Dermis blood vessel endothelial cell (primary cell): ENCODE measurements at regions not wholly inside any gene's neighbourhood (a gene's known extent, or its start where the extent isn't known, plus 50 kb on each side); places are given as distances from the start of the nearest gene placed in this dataset.
A peak's percentile ranks its signal among the peaks of the same experiment; 100 is the strongest.

Source experiments
- DNase-seq: peaks from one replicate; pipeline ENCODE4 v3.0.0; 2010

DNA sequence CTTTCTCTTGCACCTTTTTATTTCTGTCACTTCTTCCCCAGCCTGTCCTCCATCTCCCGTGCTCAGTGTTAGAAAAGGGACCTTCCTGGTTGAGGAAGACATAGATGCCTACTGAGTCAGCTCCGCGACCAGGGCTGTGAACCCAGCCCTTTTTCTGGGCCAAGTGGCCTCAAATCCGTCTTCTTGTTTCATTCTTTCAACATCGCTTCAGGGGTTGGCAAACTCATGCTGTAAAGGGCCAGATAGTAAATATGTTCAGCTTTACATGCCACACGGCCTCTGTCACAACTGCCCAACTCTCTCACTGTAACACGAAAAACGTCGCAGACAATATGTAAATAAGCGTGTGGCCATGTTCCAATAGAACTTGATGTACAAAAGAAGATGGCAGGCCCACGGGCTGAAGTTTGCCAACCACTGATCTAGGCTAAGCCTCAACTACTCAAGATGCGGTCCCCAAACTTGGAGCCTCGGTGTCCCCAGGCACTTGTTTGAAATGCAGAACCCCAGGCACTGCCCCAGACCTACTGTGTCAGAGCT is 338.4 kb downstream of the MN1 start:
- DNase-seq = no peak

DNA sequence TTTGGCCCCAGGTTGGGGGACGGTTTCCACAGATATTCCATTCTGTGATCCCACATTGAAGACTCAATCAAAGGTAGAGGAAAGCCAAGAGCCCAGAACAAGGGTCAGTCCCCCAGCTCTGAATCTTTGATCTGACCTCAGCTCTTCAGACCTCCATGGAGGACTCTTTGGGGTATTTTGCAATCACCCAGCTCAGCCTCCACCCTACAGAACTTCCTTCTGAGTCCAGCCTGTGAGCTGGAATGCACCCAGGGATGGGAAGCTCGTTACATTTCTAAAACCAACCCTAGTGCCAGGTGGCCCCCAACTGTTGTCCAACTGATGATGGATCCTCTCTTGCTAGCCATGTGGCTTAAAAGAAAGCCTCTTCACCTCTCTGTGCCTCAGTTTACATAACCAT is 335.3 kb downstream of the MN1 start:
- no peak for DNase-seq

GRCh38 chr22:27466778-27467438 is 334.6 kb downstream of the MN1 start:
- DNase-seq = no peak

GRCh38 chr22:27467711-27468110 is 333.8 kb downstream of the MN1 start:
- no peak for DNase-seq

GRCh38 chr22:27468712-27469111 is 332.8 kb downstream of the MN1 start:
- DNase-seq = no peak

GRCh38 chr22:27470169-27470772 is 331.3 kb downstream of the MN1 start:
- no peak for DNase-seq

DNA sequence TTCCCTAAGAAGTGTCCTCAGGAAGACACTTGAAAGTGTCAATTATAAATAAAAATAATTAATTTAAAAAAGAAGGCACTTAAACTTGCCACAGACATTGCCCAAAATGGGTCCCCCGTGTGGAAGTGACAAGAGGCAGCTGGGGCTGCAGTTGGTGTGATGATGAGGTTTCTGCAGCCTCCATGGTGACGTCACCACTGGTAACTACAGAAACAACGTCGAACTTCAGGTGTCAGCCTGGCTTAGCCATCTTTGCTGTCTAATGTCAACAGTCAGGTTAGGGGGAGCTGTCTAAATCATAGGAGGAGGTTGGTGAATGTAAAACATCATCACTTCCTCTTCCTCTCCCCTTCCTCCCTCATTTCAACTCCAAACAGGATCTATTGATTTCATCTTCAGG is 328.6 kb downstream of the MN1 start:
- DNase-seq = no peak

DNA sequence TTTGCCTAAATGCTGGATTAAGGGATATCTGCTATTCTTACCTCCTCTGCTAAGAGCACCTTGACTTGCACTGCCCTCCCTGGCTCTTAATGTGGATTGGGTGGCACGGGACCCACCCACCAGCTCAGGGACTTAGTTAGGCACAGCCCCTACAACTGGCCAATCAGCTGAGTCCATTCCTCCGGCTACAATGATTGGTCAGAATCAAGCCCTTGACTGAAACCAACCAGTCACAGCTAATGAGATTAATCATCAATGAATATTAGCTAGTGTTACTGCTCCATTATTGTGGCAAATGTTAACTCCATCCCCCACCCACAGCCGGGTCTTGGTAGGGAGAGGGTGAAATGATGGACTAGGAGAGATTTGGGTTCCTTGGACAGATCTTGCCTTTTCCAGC is 328.0 kb downstream of the MN1 start:
- DNase-seq = no peak

DNA sequence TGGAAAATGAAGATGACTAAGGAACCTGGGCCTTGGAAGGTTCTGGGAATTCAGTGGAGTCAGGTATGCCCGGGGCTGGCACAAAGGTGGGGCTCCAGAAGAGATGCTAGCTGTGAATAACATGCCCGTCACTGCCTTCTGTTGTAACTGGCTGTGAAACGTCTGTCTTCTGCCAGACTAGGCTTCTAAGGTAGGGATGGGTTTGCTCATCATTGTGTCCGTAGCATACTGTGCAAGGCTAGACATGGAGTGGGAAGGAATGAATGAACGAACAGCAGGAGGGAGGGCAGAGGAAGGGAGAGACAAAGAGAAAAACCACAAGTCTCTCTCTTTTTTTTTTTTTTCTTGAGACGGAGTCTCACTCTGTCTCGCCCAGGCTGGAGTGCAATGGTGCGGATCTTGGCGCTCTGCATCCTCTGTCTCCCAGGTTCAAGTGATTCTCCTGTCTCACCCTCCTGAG is 327.4 kb downstream of the MN1 start:
- no peak for DNase-seq

DNA sequence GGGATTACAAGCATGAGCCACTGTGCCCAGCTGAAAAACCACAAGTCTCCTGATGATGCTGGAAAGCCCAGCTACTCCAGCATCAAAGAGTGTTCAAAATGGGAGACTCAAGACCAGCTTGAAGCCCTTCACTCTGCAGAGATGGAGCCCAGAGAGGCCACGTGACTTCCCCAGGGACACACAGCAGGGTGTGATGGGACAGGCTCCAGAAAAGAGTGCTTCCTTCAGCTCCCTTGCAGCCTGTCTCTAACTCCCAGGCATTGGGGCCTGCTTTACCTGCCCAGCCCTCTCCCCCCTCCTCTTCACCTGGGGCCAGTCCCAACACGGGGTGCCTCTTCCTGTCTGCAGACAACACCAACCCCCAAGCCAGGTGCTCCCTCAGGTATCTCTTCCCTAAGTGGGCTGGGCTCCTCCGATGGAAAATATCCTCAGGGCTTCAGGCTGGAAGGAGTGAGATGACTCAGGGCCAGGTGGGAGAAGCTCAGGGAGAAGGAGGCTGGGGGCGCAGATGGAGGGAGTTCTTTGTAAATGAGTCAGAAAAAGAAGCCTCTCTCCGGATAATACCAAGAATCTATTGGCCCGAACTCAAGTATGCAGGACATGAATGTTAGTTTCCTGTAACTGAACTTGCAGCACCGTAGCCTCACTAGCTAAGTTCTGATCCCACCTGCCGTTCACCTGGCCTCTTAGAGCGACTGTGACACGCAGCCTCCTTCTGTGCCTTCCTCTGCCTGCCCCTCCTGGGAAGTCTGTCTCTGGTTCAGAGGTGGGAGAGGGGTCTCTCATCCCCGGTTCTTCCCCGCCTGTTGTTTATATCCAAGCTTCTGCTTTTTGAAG is 326.6 kb downstream of the MN1 start:
- DNase-seq = peak; percentile 89

GRCh38 chr22:27475548-27475897 is 326.0 kb downstream of the MN1 start:
- DNase-seq = no peak

GRCh38 chr22:27476318-27476717 is 325.2 kb downstream of the MN1 start:
- no peak for DNase-seq

GRCh38 chr22:27476729-27477128 is 324.8 kb downstream of the MN1 start:
- peak; percentile 25 for DNase-seq

DNA sequence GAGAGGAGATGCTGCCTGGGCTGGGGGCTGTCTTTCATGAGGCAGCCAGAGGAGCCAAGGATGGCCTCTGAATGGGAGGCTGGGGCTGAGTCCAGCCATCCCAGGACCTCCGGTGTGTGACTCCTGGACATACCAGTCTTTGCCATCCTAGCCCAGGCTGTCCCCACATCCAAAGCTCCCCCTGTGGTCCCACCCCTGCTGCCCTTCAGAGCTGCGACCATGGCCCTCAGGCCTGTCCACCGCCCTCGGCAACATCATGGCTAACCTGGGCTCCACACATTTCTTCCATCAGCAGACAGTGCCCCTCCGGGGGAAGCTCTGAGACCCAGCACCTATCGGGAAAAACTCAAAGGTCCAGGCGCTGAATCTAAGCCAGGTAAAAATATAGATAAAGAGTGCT is 324.4 kb downstream of the MN1 start:
- DNase-seq = no peak

DNA sequence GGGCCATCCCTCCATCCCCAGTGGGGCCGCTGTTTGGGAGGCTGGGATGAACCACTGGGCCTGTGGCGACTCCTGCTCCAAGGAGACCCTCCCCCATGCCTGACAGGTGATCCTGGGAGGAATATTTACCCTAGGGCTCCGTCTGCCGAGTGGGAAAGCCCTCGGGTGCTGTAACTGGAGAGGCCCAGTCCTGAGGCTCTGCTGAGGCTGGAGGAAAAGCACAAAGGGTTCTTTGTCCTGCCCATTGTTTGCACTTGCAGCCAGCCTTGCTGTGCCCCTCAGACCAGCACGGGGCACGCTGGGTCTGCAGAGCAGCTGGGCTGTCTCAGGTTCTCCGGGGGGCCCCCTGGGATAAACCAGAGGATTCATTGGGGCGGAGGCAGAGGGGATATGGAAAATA is 321.1 kb downstream of the MN1 start:
- DNase-seq = no peak

- no peak for DNase-seq
Observed at GRCh38 chr22:27482402-27482801, 319.2 kb downstream of the MN1 start.

GRCh38 chr22:27483095-27483785 is 318.3 kb downstream of the MN1 start:
- DNase-seq = no peak

- no peak for DNase-seq
Observed at GRCh38 chr22:27485842-27486241, 315.7 kb downstream of the MN1 start.

DNA sequence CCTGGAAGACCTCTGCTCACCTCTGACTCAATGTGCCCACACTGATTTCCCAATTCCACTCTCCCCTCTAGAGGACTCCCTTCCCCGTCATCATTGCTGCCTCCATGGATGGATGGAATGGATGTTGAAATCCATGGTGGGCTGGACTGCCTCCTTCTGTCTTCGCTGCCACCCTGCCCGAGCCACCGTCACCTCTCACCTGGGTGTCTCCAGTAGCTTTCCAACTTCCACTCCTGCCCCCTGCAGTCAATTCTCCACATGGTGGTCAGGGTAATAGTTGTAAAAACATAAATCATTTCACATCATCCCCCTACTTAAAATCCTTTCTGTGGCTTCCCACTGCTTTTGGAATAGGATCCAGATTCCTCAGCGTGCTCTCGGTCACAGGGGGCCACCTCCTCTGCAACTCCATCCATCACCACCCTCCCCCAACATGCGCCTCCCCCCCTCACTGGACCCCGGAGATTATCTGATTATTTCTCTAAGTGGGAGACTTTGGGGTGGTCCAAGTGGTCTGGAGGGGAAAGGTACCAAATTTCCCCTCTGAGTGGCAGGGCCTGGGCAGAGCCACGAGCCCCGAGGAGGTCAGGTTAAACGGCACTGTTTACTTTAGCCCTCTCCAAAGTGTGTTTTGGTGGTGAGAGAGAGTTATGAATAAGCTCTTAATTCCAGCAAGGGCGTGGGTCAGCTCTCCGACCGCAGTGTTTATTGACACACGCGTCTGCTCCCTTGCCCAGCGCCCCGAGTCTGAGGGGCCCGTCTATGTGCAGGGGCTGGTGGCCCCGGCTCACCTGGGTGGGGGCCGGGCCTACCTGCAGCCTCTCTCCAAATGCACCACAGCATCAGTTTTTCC is 313.7 kb downstream of the MN1 start:
- no peak for DNase-seq

- DNase-seq = peak; percentile 49
Observed at GRCh38 chr22:27488456-27489177, 312.9 kb downstream of the MN1 start.

- DNase-seq = peak; percentile 67
Observed at GRCh38 chr22:27489178-27489675, 312.3 kb downstream of the MN1 start.
